ENCODE measurements at regions not wholly inside any gene's neighbourhood (a gene's known extent, or its start where the extent isn't known, plus 50 kb on each side); places are given as distances from the start of the nearest gene placed in this dataset.
"Not testable (repeated sequence)": the region's sequence is repeated elsewhere in the genome, so short reads cannot be mapped to it uniquely, and the experiment has no call there.

DNA sequence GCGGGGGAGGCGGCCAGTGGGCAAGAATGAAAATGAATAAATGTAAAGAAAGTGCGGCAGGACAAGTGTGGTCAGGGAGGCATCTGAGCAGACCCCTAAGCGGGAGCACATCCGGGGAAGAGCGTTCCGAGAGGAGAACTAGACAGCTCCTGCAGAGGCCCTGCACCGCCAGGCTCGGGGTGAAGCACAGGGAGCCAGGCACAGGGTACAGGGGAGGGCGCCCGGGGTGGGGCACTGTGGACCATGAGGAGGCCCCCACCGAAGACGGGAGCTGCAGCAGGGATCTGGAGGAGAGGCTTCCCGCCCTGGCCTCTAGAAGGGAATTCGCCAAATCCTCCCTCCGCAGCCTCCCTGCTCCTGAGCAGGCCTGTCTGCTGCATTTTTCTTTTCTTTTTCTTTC lies 77.5 kb downstream of the KCNJ18 start:
- WGBS, 4 donors, result 84 to 92% (median 89%) methylated on average over 16 of the region's 16 CpGs
- DNase-seq; H3K4me1 ChIP-seq; H3K9me3 ChIP-seq; H3K4me3 ChIP-seq; intact Hi-C loops (cut with DNase I); H3K27ac ChIP-seq; H3K27me3 ChIP-seq; H3K36me3 ChIP-seq; ATAC-seq: not testable (repeated sequence)

DNA sequence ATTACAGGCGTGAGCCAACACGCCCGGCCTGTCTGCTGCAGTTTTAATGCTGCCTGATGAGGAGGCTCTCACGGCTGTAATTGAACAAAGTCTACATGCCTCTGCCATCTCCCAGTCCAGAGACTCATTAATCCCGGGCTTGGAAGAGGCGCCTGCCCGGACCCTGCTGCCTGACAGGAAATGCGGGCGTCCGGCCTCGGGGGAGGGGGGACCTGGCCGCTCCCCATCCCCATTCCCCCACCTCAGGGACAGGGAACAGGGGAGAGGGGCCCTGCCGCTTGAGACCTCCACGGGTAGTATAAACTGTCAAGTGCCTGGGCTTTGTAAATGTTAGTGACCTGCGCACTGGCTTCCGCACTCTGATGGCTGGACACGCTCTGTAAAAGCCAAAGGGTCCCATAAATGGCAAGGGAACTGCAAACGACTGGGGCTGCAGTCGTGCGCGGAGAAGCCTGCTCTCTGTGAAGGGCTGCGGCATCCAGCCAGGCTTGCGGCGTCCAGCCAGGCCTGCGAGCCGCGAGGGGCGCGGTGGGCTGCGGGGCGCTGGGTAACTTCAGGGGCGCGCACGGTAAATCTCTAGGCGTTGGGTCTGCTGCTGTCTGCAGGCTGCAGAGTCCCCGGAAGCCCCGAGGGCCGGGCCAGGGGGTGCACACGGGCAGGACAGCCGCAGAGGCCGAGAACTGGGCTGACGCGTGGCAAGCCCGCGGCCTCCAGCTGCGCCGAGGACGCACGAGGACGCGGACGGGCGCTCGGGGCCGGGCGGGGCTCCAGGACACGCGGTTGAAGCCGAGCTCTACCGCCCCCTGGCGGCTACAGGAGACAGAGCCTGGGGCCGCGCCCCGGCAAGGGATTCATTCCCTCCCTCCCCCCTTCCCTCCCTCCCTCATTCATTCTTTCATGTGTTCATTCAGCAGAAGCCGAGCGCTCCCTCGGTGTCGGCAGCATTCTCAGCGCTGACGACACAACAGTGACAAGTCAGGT lies 78.4 kb downstream of the KCNJ18 start:
- H3K27ac ChIP-seq; DNase-seq; H3K36me3 ChIP-seq; H3K4me3 ChIP-seq; H3K27me3 ChIP-seq; intact Hi-C loops (cut with DNase I); H3K9me3 ChIP-seq; H3K4me1 ChIP-seq: not testable (repeated sequence)
- 10 to 48% (median 30%) methylated on average over 6 to 37 of the region's 70 CpGs for WGBS, 4 donors
- ATAC-seq, result peak; percentile 75 to 94 (median 89)

DNA sequence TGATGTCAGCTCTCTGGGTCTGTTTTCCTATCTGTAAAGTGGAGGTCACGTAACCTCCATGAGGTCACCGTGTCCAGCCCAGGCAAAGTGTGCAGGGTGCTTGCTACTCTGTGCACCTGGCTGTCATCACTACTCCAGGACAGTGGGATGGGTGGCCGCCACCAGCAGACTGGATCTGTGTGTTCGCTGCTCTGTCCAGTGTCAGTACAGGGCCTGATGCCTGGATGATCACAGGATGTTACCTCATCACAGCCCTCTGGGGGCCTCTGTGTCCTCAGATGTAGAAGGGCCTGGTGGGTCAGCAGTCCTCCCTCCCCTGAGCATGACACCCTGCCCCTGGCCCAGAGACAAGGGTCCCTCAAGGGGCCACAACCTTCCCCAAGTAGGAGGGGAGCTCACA lies 80.0 kb downstream of the KCNJ18 start:
- H3K9me3 ChIP-seq, result no peaks in the 10 kb centered on the region
- intact Hi-C loops (cut with DNase I), result no loop called here
- H3K27ac ChIP-seq, result no peak overlapping the region
- H3K4me3 ChIP-seq, result no peak overlapping the region
- TF ChIP-seq, protein P1, sequence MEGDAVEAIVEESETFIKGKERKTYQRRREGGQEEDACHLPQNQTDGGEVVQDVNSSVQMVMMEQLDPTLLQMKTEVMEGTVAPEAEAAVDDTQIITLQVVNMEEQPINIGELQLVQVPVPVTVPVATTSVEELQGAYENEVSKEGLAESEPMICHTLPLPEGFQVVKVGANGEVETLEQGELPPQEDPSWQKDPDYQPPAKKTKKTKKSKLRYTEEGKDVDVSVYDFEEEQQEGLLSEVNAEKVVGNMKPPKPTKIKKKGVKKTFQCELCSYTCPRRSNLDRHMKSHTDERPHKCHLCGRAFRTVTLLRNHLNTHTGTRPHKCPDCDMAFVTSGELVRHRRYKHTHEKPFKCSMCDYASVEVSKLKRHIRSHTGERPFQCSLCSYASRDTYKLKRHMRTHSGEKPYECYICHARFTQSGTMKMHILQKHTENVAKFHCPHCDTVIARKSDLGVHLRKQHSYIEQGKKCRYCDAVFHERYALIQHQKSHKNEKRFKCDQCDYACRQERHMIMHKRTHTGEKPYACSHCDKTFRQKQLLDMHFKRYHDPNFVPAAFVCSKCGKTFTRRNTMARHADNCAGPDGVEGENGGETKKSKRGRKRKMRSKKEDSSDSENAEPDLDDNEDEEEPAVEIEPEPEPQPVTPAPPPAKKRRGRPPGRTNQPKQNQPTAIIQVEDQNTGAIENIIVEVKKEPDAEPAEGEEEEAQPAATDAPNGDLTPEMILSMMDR (IDR thresholded peaks at IDR 0.05), result no peak
- TF ChIP-seq POLR2A (IDR thresholded peaks at IDR 0.05), result no peak
- no peak for DNase-seq
- H3K27me3 ChIP-seq, result peaks cover 0 to 4% (median 0%) of the 10 kb centered on the region in 9 donors
- H3K4me1 ChIP-seq, result peaks cover 0 to 3% (median 0%) of the 10 kb centered on the region in 12 donors
- H3K36me3 ChIP-seq, result no peaks in the 10 kb centered on the region
- ATAC-seq, result no peak
- WGBS, 4 donors, result 59 to 100% (median 65%) methylated on average over 3 to 4 of the region's 4 CpGs

DNA sequence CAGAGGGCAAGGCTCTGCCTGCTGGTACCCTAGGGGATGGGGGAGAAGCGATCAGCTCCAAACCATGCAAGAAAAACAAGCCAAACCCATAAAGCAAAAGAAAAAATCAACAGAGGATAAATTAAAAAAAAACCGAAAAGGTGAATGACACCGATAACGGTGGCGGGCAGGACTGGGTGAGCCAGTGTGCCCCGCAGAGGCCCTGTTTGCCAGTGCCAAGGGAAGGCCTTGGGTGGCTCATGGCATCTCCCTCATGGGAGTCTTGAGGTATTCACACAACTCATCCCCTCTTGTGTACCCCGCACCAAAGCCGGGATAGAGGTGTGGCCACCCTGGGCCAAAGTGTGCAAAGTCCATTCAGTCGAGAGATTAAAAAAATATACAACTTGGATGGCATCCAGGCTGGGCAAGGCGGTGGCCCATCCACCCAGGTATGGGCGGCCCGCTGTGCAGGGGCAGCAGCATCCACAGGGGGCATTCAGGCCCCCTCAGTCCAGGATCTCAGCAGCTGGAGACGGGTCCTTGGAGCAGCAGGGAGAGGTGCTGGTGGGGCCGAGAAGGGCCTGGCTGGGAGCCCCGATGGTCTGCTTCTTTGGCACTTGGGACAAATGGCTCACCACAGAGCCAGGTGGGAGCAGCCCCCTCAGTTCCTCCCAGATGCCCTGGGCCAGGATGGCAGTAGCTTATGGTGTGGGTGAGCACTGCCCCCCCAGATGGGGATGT lies 80.8 kb downstream of the KCNJ18 start:
- intact Hi-C loops (cut with DNase I); H3K4me3 ChIP-seq: not testable (repeated sequence)

DNA sequence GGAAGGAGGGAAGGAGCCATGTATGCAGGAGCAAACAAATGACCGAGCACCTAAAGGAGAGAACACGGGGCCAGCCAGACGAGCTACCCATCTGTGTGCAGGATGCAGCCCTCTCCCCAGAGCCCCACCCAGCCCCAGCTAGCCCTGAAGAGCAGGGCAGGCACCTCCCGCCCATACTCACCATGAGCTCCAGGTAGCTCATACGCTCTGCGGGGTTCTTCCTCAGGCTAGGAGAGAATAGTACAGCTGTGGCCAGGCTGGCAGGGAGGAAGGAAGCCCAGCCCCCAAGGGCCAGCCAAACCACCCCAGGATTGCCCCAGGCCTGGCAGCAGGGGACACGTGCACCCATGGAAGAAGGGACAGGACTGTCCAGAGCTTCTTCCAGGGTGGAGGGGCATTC lies 81.9 kb downstream of the KCNJ18 start:
- Histone ChIP-seq H3K4me3 (no peak overlapping the region), H3K27me3 (peaks cover 0 to 4% (median 0%) of the 10 kb centered on the region in 9 donors), H3K36me3 (no peaks in the 10 kb centered on the region), H3K4me1 (peaks cover 0 to 3% (median 0%) of the 10 kb centered on the region in 12 donors), H3K9me3 (peaks cover 0 to 5% (median 0%) of the 10 kb centered on the region in 12 donors), H3K27ac (no peak overlapping the region)
- 64 to 81% (median 79%) methylated on average over 4 to 7 of the region's 7 CpGs for WGBS, 4 donors
- no peak for DNase-seq
- no peak for TF ChIP-seq POLR2A (IDR thresholded peaks at IDR 0.05)
- TF ChIP-seq, protein P1 (IDR thresholded peaks at IDR 0.05), result no peak
- intact Hi-C loops (cut with DNase I), result no loop called here
- no peak for ATAC-seq

More for the DNA sequence above, 80.8 kb downstream of the KCNJ18 start:
- H3K9me3 ChIP-seq, H3K36me3 ChIP-seq, H3K4me1 ChIP-seq, H3K27me3 ChIP-seq, DNase-seq, ATAC-seq, H3K27ac ChIP-seq: not testable (repeated sequence)
- 83 to 87% (median 86%) methylated on average over 11 to 15 of the region's 15 CpGs for WGBS, 4 donors

DNA sequence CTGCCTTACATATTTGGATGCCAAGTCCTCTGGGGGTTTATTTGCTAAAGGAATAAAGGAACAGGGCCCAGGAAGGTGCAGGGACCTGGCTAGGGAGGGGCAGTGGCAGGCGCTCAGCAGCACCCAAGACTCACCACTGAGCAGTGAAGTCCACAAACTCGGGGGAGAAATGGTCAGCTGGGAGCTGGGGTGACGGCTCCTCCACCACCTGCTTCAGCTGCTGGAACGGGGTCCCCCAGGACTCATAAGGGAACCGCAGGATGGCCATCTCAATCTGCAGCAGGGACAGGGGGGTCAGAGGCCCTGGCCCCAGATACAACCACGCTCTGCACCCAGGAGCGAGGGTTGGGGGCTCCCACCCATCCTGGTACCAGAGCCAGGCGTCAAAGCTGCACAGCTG lies 83.2 kb downstream of the KCNJ18 start:
- H3K4me1 ChIP-seq; DNase-seq; intact Hi-C loops (cut with DNase I); H3K36me3 ChIP-seq; H3K27ac ChIP-seq; H3K4me3 ChIP-seq; H3K27me3 ChIP-seq; ATAC-seq; H3K9me3 ChIP-seq: not testable (repeated sequence)
- 66 to 67% (median 67%) methylated on average over 3 to 8 of the region's 8 CpGs for WGBS, 4 donors

DNA sequence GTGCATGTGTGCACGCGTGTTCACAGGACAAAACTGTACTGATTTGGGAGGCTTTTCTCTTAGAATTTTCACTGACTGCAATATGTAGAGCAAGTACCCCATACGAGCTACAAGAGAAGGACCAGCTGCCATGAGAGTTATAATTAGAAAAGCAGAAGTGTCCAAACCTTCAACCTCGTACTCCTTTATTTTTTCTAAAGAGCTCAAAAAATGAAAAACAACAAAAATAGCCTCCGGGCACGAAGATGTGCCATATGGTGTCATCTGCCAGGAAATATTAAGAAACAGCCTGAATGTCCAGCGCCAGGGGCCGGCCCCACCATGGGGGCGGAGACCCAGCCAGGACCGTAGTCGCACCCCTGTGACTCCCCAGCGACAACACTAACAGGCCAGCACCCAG lies 84.6 kb downstream of the KCNJ18 start:
- ATAC-seq; H3K4me1 ChIP-seq; H3K9me3 ChIP-seq; H3K36me3 ChIP-seq; DNase-seq; H3K27me3 ChIP-seq; H3K27ac ChIP-seq; intact Hi-C loops (cut with DNase I); H3K4me3 ChIP-seq: not testable (repeated sequence)
- WGBS, 4 donors, result 80 to 84% (median 83%) methylated on average over 11 to 12 of the region's 12 CpGs

DNA sequence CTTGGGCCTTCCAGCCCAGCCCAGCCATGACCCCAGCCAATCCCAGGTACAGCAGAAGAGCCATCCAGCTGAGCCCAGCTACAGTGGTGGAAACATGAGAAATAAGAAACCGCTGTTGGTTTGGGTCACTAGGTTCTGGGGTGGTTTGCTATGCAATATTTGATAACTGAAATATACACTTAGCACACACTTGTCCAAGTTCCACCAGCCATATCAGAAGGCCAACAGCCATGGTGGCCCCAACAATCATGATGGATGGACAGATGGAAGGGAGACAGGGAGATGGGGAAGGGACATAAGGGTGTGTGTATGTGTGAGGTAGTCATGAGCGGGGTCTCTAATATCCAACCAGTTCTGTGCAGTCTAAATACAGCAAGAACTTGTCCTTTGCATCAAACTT lies 86.5 kb downstream of the KCNJ18 start:
- ATAC-seq; intact Hi-C loops (cut with DNase I): not testable (repeated sequence)
- WGBS, 4 donors, result 53 to 78% (median 64%) methylated on average over 2 of the region's 2 CpGs

More for the DNA sequence above, 86.5 kb downstream of the KCNJ18 start:
- not testable (repeated sequence) for H3K27ac ChIP-seq, DNase-seq, H3K27me3 ChIP-seq, H3K4me1 ChIP-seq, H3K4me3 ChIP-seq, H3K9me3 ChIP-seq, H3K36me3 ChIP-seq
